ENCODE measurements at regions not wholly inside any gene's neighbourhood (a gene's known extent, or its start where the extent isn't known, plus 50 kb on each side); places are given as distances from the start of the nearest gene placed in this dataset.

GRCh38 chr5:115024922-115025321, 144.8 kb downstream of the TRIM36 start (continued):
- TF ChIP-seq ATF6 (CRISPR knock-in tag; IDR thresholded peaks at IDR 0.05): no peak
- no peak for TF ChIP-seq GRHL2 (CRISPR knock-in tag; IDR thresholded peaks at IDR 0.05; ENCODE audit: insufficient replicate concordance, severe bottlenecking)
- TF ChIP-seq FOXP4 (CRISPR knock-in tag; IDR thresholded peaks at IDR 0.05): no peak
- TF ChIP-seq ATF2 (CRISPR knock-in tag; IDR thresholded peaks at IDR 0.05; ENCODE audit: borderline replicate concordance, low read depth): no peak
- no peak for TF ChIP-seq AFF4 (CRISPR knock-in tag; IDR thresholded peaks at IDR 0.05; ENCODE audit: borderline replicate concordance)
- no peak for TF ChIP-seq ZSCAN18 (CRISPR knock-in tag; IDR thresholded peaks at IDR 0.05)

- no peak for ATAC-seq
- ChIA-PET CTCF (no interaction called here), POLR2A (no interaction called here)
- Mint-ChIP-seq H3K27ac (no peak overlapping the region), H3K4me1 (peaks cover 6% of the 10 kb centered on the region; the same call in 1 of the 2 replicates), H3K9me3 (peaks cover 15% of the 10 kb centered on the region), H3K36me3 (no peaks in the 10 kb centered on the region; the same call in 1 of the 2 replicates), H3K27me3 (ENCODE audit: low read depth) (peaks cover 14% of the 10 kb centered on the region), H3K4me3 (no peak overlapping the region)
- DNase-seq (ENCODE audit: low spot score): no peak
- TF ChIP-seq ZNF232 (CRISPR knock-in tag; IDR thresholded peaks at IDR 0.05) (no peak), SOX15 (CRISPR knock-in tag; IDR thresholded peaks at IDR 0.05) (no peak), ZNF317 (CRISPR knock-in tag; IDR thresholded peaks at IDR 0.05; ENCODE audit: borderline replicate concordance, low read depth) (no peak), CBFB (CRISPR knock-in tag; IDR thresholded peaks at IDR 0.05; ENCODE audit: low read depth) (no peak), E2F1 (CRISPR knock-in tag; IDR thresholded peaks at IDR 0.05) (no peak), ZNF121 (CRISPR knock-in tag; IDR thresholded peaks at IDR 0.05) (no peak), NFATC4 (CRISPR knock-in tag; IDR thresholded peaks at IDR 0.05) (no peak), CDX4 (CRISPR knock-in tag; IDR thresholded peaks at IDR 0.05; ENCODE audit: borderline replicate concordance) (no peak), ZNF281 (CRISPR knock-in tag; IDR thresholded peaks at IDR 0.05) (no peak), CTCF (IDR thresholded peaks at IDR 0.05) (no peak), JAZF1 (CRISPR knock-in tag; IDR thresholded peaks at IDR 0.05) (no peak)
These were observed 147.4 kb downstream of the TRIM36 start for GRCh38 chr5:115022303-115022702.
